Loucy (cell line): ENCODE measurements at regions not wholly inside any gene's neighbourhood (a gene's known extent, or its start where the extent isn't known, plus 50 kb on each side); places are given as distances from the start of the nearest gene placed in this dataset.

Experiments
- EZH2phosphoT487 ChIP-seq: fragments of 200-600 bp; IDR thresholded peaks from 2 replicates; pipeline ENCODE4 v1.6.1; 2018; ENCODE audit warnings: antibody characterized with exemption, mild to moderate bottlenecking, moderate library complexity, borderline replicate concordance
- TF ChIP-seq, protein P1 (sequence below): fragments of 200-600 bp; sonication (generic); conservative IDR thresholded peaks from 2 replicates; pipeline ENCODE4 v1.5.1; 2014; ENCODE audit warnings: mild to moderate bottlenecking, antibody characterized with exemption, low read length

DNA sequence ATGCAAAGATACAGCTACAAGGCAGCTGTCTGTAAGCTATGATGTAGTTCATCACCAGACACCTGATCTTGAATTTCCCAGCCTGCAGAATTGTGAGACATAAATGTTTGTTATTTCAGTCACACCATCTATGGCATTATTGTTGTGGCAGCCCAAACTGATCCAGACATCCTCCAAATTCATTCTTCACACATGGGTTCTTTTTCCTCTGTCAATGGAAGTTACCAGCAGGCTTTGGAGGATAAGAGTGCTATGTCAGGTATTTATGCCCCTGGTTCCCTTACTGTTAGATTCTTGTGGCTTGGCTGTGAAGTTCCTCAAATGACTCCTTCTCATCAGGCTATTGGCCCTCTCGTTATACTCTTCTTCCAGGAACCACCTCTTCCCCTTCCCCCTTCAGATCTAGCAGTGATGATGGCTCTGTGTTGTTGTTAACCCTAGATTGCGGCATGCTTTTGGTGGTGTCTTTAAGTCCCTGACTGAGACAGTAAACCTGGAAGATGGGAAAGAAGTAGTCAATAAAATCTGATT lies 91.0 kb upstream of the CHMP2B start:
- TF ChIP-seq, protein P1, sequence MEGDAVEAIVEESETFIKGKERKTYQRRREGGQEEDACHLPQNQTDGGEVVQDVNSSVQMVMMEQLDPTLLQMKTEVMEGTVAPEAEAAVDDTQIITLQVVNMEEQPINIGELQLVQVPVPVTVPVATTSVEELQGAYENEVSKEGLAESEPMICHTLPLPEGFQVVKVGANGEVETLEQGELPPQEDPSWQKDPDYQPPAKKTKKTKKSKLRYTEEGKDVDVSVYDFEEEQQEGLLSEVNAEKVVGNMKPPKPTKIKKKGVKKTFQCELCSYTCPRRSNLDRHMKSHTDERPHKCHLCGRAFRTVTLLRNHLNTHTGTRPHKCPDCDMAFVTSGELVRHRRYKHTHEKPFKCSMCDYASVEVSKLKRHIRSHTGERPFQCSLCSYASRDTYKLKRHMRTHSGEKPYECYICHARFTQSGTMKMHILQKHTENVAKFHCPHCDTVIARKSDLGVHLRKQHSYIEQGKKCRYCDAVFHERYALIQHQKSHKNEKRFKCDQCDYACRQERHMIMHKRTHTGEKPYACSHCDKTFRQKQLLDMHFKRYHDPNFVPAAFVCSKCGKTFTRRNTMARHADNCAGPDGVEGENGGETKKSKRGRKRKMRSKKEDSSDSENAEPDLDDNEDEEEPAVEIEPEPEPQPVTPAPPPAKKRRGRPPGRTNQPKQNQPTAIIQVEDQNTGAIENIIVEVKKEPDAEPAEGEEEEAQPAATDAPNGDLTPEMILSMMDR, result no peak
- TF ChIP-seq EZH2phosphoT487, result no peak
